ENCODE measurements at regions not wholly inside any gene's neighbourhood (a gene's known extent, or its start where the extent isn't known, plus 50 kb on each side); places are given as distances from the start of the nearest gene placed in this dataset.

- no peak for DNase-seq (ENCODE audit: low read depth)
- no peak overlapping the region for H3K4me3 ChIP-seq (ENCODE audit: low read length)
- TF ChIP-seq CTCF (conservative IDR thresholded peaks at IDR 0.05; ENCODE audit: low read length), result no peak
These were observed 151.0 kb downstream of the SH2D1A start for GRCh38 chrX:124497386-124497785.

- no peak for DNase-seq (ENCODE audit: low read depth)
- no peak overlapping the region for H3K4me3 ChIP-seq (ENCODE audit: low read length)
- no peak for TF ChIP-seq CTCF (conservative IDR thresholded peaks at IDR 0.05; ENCODE audit: low read length)
These were observed 155.2 kb downstream of the SH2D1A start for GRCh38 chrX:124501586-124501985.

GRCh38 chrX:124502166-124502565 is 155.8 kb downstream of the SH2D1A start:
- H3K4me3 ChIP-seq (ENCODE audit: low read length), result no peak overlapping the region
- no peak for DNase-seq (ENCODE audit: low read depth)
- TF ChIP-seq CTCF (conservative IDR thresholded peaks at IDR 0.05; ENCODE audit: low read length), result no peak

- TF ChIP-seq CTCF (conservative IDR thresholded peaks at IDR 0.05; ENCODE audit: low read length), result no peak
- H3K4me3 ChIP-seq (ENCODE audit: low read length), result no peak overlapping the region
- no peak for DNase-seq (ENCODE audit: low read depth)
These were observed 156.2 kb downstream of the SH2D1A start for GRCh38 chrX:124502599-124502998.

GRCh38 chrX:124504111-124504983 is 158.0 kb downstream of the SH2D1A start:
- TF ChIP-seq CTCF (conservative IDR thresholded peaks at IDR 0.05; ENCODE audit: low read length), result no peak
- peak; percentile 83 for DNase-seq (ENCODE audit: low read depth)
- H3K4me3 ChIP-seq (ENCODE audit: low read length), result no peak overlapping the region

- DNase-seq (ENCODE audit: low read depth), result no peak
- no peak for TF ChIP-seq CTCF (conservative IDR thresholded peaks at IDR 0.05; ENCODE audit: low read length)
- no peak overlapping the region for H3K4me3 ChIP-seq (ENCODE audit: low read length)
These were observed 159.7 kb downstream of the SH2D1A start for GRCh38 chrX:124506066-124506465.

GRCh38 chrX:124507246-124507645 is 160.9 kb downstream of the SH2D1A start:
- peak; percentile 33 for DNase-seq (ENCODE audit: low read depth)
- no peak for TF ChIP-seq CTCF (conservative IDR thresholded peaks at IDR 0.05; ENCODE audit: low read length)
- no peak overlapping the region for H3K4me3 ChIP-seq (ENCODE audit: low read length)
